H1 (cell line): ENCODE measurements at regions not wholly inside any gene's neighbourhood (a gene's known extent, or its start where the extent isn't known, plus 50 kb on each side); places are given as distances from the start of the nearest gene placed in this dataset.

ENCODE experiments used
- BACH1 ChIP-seq: IDR thresholded peaks from 2 replicates; pipeline ENCODE4 v1.6.1; 2012; ENCODE audit warnings: low read length, improper control_type of control experiment
- BCL11A ChIP-seq, 2 experiments: IDR thresholded peaks; one replicate each; pipeline ENCODE4 v1.6.1; 2011; ENCODE audit warnings: low read depth in 2 of 2, low read length in 2 of 2, mild to moderate bottlenecking in 2 of 2
- CBX5 ChIP-seq: fragments of 300-800, 300-1000 bp; sonication (generic); IDR thresholded peaks from 2 replicates; pipeline ENCODE4 v1.7.1; 2016; ENCODE audit warnings: antibody characterized with exemption, low read length, low read depth
- CBX8 ChIP-seq: fragments of 300-800, 300-1000 bp; sonication (generic); IDR thresholded peaks from 2 replicates; pipeline ENCODE4 v1.7.1; 2016; ENCODE audit warnings: low read depth, low read length, borderline replicate concordance
- POU5F1 ChIP-seq: IDR thresholded peaks from 2 replicates; pipeline ENCODE4 v1.6.1; 2011; ENCODE audit warnings: low read depth, mild to moderate bottlenecking, low read length, moderate library complexity
- RBBP5 ChIP-seq: IDR thresholded peaks from 2 replicates; pipeline ENCODE4 v1.7.1; 2012; ENCODE audit warnings: low read depth, mild to moderate bottlenecking, inconsistent platforms, low read length, moderate library complexity, borderline replicate concordance
- SAP30 ChIP-seq: fragments of 300-600 bp; sonication (generic); IDR thresholded peaks from 2 replicates; pipeline ENCODE4 v1.7.1; 2012; ENCODE audit warnings: low read length, moderate library complexity, mild to moderate bottlenecking, inconsistent platforms; ENCODE audit not compliant: insufficient read depth, insufficient replicate concordance
- SIRT6 ChIP-seq: IDR thresholded peaks from one replicate; pipeline ENCODE4 v1.7.1; 2012; ENCODE audit warnings: low read length, inconsistent platforms
- SRF ChIP-seq: IDR thresholded peaks from 2 replicates; pipeline ENCODE4 v1.6.1; 2011; ENCODE audit warnings: mild to moderate bottlenecking, low read depth, low read length, moderate library complexity
- TCF12 ChIP-seq: IDR thresholded peaks from 2 replicates; pipeline ENCODE4 v1.6.1; 2011; ENCODE audit warnings: low read depth, mild to moderate bottlenecking, low read length

DNA sequence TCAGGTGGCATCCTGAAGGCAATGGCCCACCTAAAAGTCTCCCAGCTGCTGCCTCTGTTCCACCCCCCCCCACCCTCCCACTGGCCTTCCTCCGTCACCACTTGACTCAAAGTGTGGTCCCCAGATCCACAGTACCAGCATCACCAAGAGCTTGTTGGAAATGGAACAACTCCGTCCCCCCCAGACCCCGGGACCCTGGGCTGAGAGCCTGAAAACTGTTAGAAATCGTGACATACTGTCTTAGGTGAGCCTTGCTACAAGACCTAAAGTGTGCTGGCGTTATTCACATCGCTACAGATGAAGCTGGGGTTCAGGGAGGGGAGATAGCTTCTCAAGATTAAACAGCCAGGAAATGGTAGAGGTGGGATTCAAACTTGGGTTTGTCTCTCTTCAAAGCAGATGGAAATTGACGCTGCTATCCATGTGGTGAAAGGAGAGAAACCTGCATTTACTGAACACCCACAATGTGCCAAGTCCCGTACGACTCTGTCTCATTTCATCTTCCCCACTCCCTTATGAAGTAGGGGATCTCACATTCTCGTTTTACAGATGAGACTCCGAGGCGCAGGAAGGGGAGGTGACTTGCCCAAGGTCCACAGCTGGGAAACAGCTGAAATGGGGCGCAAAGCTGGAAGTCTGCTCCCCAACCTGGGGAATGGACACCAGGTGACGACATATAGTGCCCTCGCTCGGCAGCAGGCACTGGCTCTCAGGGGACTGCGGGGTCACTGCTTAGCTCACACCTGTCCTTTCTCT is 52.8 kb upstream of the IFFO2 start (continued):
- no peak for TF ChIP-seq RBBP5
- TF ChIP-seq SAP30 = no peak
- no peak for TF ChIP-seq BACH1
- no peak for TF ChIP-seq CBX5
- TF ChIP-seq SIRT6 = no peak
- TF ChIP-seq CBX8 = no peak
- no peak for TF ChIP-seq BCL11A (IDR thresholded peaks at IDR 0.05; ENCODE audit: low read depth in 2 of 2, low read length in 2 of 2)
- no peak for TF ChIP-seq TCF12
- TF ChIP-seq POU5F1 = no peak
- no peak for TF ChIP-seq SRF
